ENCODE measurements at regions not wholly inside any gene's neighbourhood (a gene's known extent, or its start where the extent isn't known, plus 50 kb on each side); places are given as distances from the start of the nearest gene placed in this dataset.

- BruUV-seq (replicated peaks) = no TSS peak
- ChIA-PET POLR2A (interaction anchor here (0.6 kb wide), 1 partner anchor 1051 kb away, joined by 4 read pairs; no protein-coding TSS in a partner anchor), CTCF (ENCODE audit: unreplicated experiment) (no interaction called here)
- TF ChIP-seq CTCF (conservative IDR thresholded peaks at IDR 0.05; ENCODE audit: low read length) (no peak), EZH2phosphoT487 (IDR thresholded peaks at IDR 0.05; ENCODE audit: borderline replicate concordance, low read depth, low read length) (no peak)
- no peaks in the 10 kb centered on the region for H3K9me3 ChIP-seq (ENCODE audit: low read length)
- no peaks in the 10 kb centered on the region for H3K9me2 ChIP-seq (ENCODE audit: insufficient read depth, low read length)
- no peak for DNase-seq (ENCODE audit: low spot score)
- no peaks in the 10 kb centered on the region for H3K36me3 ChIP-seq (ENCODE audit: insufficient read depth, low read length)
- H3K79me2 ChIP-seq (ENCODE audit: insufficient read depth, low read depth, low read length) = no peaks in the 10 kb centered on the region
- no peaks in the 10 kb centered on the region for H4K20me1 ChIP-seq (ENCODE audit: insufficient read depth, low read length)
- no peak overlapping the region for H3K4me2 ChIP-seq (ENCODE audit: low read length)
- no peak overlapping the region for H3K27ac ChIP-seq (ENCODE audit: low read depth, low read length, poor library complexity, severe bottlenecking)
- intact Hi-C loops (cut with micrococcal nuclease; ENCODE audit: unreplicated experiment) = no loop called here
- no peak overlapping the region for H2AFZ ChIP-seq (ENCODE audit: low read length)
- no peaks in the 10 kb centered on the region for H3K4me1 ChIP-seq (ENCODE audit: insufficient read depth, low read length, poor library complexity, severe bottlenecking)
- no peak overlapping the region for H3K4me3 ChIP-seq (ENCODE audit: low read depth, low read length, poor library complexity, severe bottlenecking)
These were observed 166.6 kb upstream of the GORAB start for GRCh38 chr1:170365331-170365730.

GRCh38 chr1:170366980-170367379 is 165.0 kb upstream of the GORAB start:
- H4K20me1 ChIP-seq (ENCODE audit: insufficient read depth, low read length) = no peaks in the 10 kb centered on the region
- no TSS peak for BruUV-seq (replicated peaks)
- no peaks in the 10 kb centered on the region for H3K9me3 ChIP-seq (ENCODE audit: low read length)
- no peak overlapping the region for H3K4me3 ChIP-seq (ENCODE audit: low read depth, low read length, poor library complexity, severe bottlenecking)
- H2AFZ ChIP-seq (ENCODE audit: low read length) = no peak overlapping the region
- H3K4me2 ChIP-seq (ENCODE audit: low read length) = no peak overlapping the region
- no peaks in the 10 kb centered on the region for H3K9me2 ChIP-seq (ENCODE audit: insufficient read depth, low read length)
- H3K27ac ChIP-seq (ENCODE audit: low read depth, low read length, poor library complexity, severe bottlenecking) = no peak overlapping the region
- no peaks in the 10 kb centered on the region for H3K79me2 ChIP-seq (ENCODE audit: insufficient read depth, low read depth, low read length)
- POLR2A ChIA-PET = no interaction called here
- intact Hi-C loops (cut with micrococcal nuclease; ENCODE audit: unreplicated experiment) = no loop called here
- CTCF ChIA-PET (ENCODE audit: unreplicated experiment) = no interaction called here
- H3K36me3 ChIP-seq (ENCODE audit: insufficient read depth, low read length) = no peaks in the 10 kb centered on the region
- H3K4me1 ChIP-seq (ENCODE audit: insufficient read depth, low read length, poor library complexity, severe bottlenecking) = no peaks in the 10 kb centered on the region
- no peak for DNase-seq (ENCODE audit: low spot score)
- TF ChIP-seq CTCF (conservative IDR thresholded peaks at IDR 0.05; ENCODE audit: low read length) (no peak), EZH2phosphoT487 (IDR thresholded peaks at IDR 0.05; ENCODE audit: borderline replicate concordance, low read depth, low read length) (no peak)

GRCh38 chr1:170367615-170368014 is 164.4 kb upstream of the GORAB start:
- no peak overlapping the region for H2AFZ ChIP-seq (ENCODE audit: low read length)

More at GRCh38 chr1:170367615-170368014, 164.4 kb upstream of the GORAB start:
- no peak for DNase-seq (ENCODE audit: low spot score)
- Histone ChIP-seq H3K9me3 (ENCODE audit: low read length) (no peaks in the 10 kb centered on the region), H3K4me2 (ENCODE audit: low read length) (no peak overlapping the region), H3K27ac (ENCODE audit: low read depth, low read length, poor library complexity, severe bottlenecking) (no peak overlapping the region), H3K4me1 (ENCODE audit: insufficient read depth, low read length, poor library complexity, severe bottlenecking) (no peaks in the 10 kb centered on the region), H3K36me3 (ENCODE audit: insufficient read depth, low read length) (no peaks in the 10 kb centered on the region), H4K20me1 (ENCODE audit: insufficient read depth, low read length) (no peaks in the 10 kb centered on the region), H3K79me2 (ENCODE audit: insufficient read depth, low read depth, low read length) (no peaks in the 10 kb centered on the region), H3K4me3 (ENCODE audit: low read depth, low read length, poor library complexity, severe bottlenecking) (no peak overlapping the region), H3K9me2 (ENCODE audit: insufficient read depth, low read length) (no peaks in the 10 kb centered on the region)
- CTCF ChIA-PET (ENCODE audit: unreplicated experiment) = no interaction called here
- no peak for TF ChIP-seq EZH2phosphoT487 (IDR thresholded peaks at IDR 0.05; ENCODE audit: borderline replicate concordance, low read depth, low read length)
- no peak for TF ChIP-seq CTCF (conservative IDR thresholded peaks at IDR 0.05; ENCODE audit: low read length)
- BruUV-seq (replicated peaks) = no TSS peak
- intact Hi-C loops (cut with micrococcal nuclease; ENCODE audit: unreplicated experiment) = no loop called here
- POLR2A ChIA-PET = interaction anchor here (0.6 kb wide), 1 partner anchor 14 kb away, joined by 3 read pairs; no protein-coding TSS in a partner anchor

Measured in OCI-LY7 (cell line).